GM23248 (cell line): ENCODE measurements at regions not wholly inside any gene's neighbourhood (a gene's known extent, or its start where the extent isn't known, plus 50 kb on each side); places are given as distances from the start of the nearest gene placed in this dataset.

Experiments
- DNase-seq: peaks from one replicate; pipeline ENCODE4 v3.0.0-alpha.2; 2015
- H2AFZ ChIP-seq: fragments of 200-600 bp; sonication (generic); 2 replicates; pipeline ENCODE4 v1.6.1; 2016; ENCODE audit warnings: antibody characterized with exemption
- H3F3A ChIP-seq: fragments of 200-600 bp; sonication (generic); 2 replicates; pipeline ENCODE4 v1.6.1; 2016; ENCODE audit warnings: mild to moderate bottlenecking, antibody characterized with exemption, mixed run types; ENCODE audit not compliant: insufficient read depth
- H3K27ac ChIP-seq: fragments of 200-600 bp; sonication (generic); 2 replicates; pipeline ENCODE4 v1.5.1; 2016; ENCODE audit warnings: mild to moderate bottlenecking
- H3K27me3 ChIP-seq: fragments of 200-600 bp; sonication (generic); replicated peaks from 2 replicates; pipeline ENCODE4 v1.6.1; 2016; ENCODE audit warnings: mild to moderate bottlenecking; ENCODE audit not compliant: insufficient read depth
- H3K36me3 ChIP-seq: fragments of 200-600 bp; sonication (generic); 2 replicates; pipeline ENCODE4 v1.6.1; 2016; ENCODE audit warnings: low read depth, mild to moderate bottlenecking
- H3K4me1 ChIP-seq: fragments of 200-600 bp; sonication (generic); 2 replicates; pipeline ENCODE4 v1.6.1; 2016; ENCODE audit warnings: mild to moderate bottlenecking; ENCODE audit not compliant: insufficient read depth
- H3K4me2 ChIP-seq: fragments of 200-600 bp; sonication (generic); one replicate; pipeline ENCODE4 v1.6.1; 2016; ENCODE audit warnings: mild to moderate bottlenecking; ENCODE audit not compliant: unreplicated experiment
- H3K4me3 ChIP-seq: fragments of 200-600 bp; sonication (generic); 2 replicates; pipeline ENCODE4 v1.5.1; 2016; ENCODE audit warnings: mild to moderate bottlenecking
- H3K79me2 ChIP-seq: fragments of 200-600 bp; sonication (generic); 2 replicates; pipeline ENCODE4 v1.6.1; 2016; ENCODE audit warnings: mild to moderate bottlenecking; ENCODE audit not compliant: insufficient read depth
- H3K9ac ChIP-seq: fragments of 200-600 bp; sonication (generic); 2 replicates; pipeline ENCODE4 v1.6.1; 2016; ENCODE audit warnings: mild to moderate bottlenecking
- H3K9me2 ChIP-seq: fragments of 200-600 bp; sonication (generic); 2 replicates; pipeline ENCODE4 v1.6.1; 2016; ENCODE audit warnings: mixed run types, mild to moderate bottlenecking, moderate library complexity; ENCODE audit not compliant: insufficient read depth
- H3K9me3 ChIP-seq: fragments of 200-600 bp; sonication (generic); one replicate; pipeline ENCODE4 v1.6.1; 2017; ENCODE audit warnings: low read depth
- H4K20me1 ChIP-seq: fragments of 200-600 bp; sonication (generic); 2 replicates; pipeline ENCODE4 v1.6.0; 2016; ENCODE audit not compliant: insufficient read depth
- EZH2 ChIP-seq: fragments of 200-600 bp; sonication (generic); IDR thresholded peaks from 2 replicates; pipeline ENCODE4 v1.6.1; 2018; ENCODE audit warnings: antibody characterized with exemption, mild to moderate bottlenecking; ENCODE audit not compliant: insufficient read depth, poor library complexity, severe bottlenecking
- EZH2phosphoT487 ChIP-seq: fragments of 200-600 bp; sonication (generic); IDR thresholded peaks from 2 replicates; pipeline ENCODE4 v1.6.1; 2018; ENCODE audit warnings: antibody characterized with exemption, moderate library complexity, mild to moderate bottlenecking, low read depth; ENCODE audit not compliant: insufficient read depth
- WGBS, 2 experiments: methylation state at CpG; one replicate each; pipeline ENCODE4 v1.1.6; 2015 to 2017; ENCODE audit warnings: low lambda C conversion rate in 2 of 2, low coverage in 1 of 2; ENCODE audit errors: missing lambda C conversion rate in 2 of 2; 5-methylcytosine and 5-hydroxymethylcytosine counted together
- in situ Hi-C: fragments of 300-500 bp; cut with MboI; formaldehyde crosslinking; loops from 2 replicates; pipeline ENCODE4 v1.15.0; 2020

GRCh38 chr3:87041191-87041590, 50.2 kb upstream of the VGLL3 start:
- Histone ChIP-seq H3K9me3 (no peaks in the 10 kb centered on the region), H3K4me2 (no peak overlapping the region), H3F3A (no peaks in the 10 kb centered on the region), H3K9me2 (no peaks in the 10 kb centered on the region), H2AFZ (no peak overlapping the region), H3K27me3 (no peaks in the 10 kb centered on the region), H3K79me2 (no peaks in the 10 kb centered on the region), H3K27ac (no peak overlapping the region), H4K20me1 (no peaks in the 10 kb centered on the region), H3K9ac (no peak overlapping the region), H3K4me1 (no peaks in the 10 kb centered on the region), H3K4me3 (no peak overlapping the region), H3K36me3 (no peaks in the 10 kb centered on the region)
- TF ChIP-seq EZH2 (no peak), EZH2phosphoT487 (no peak)
- in situ Hi-C loops, result no loop called here
- no peak for DNase-seq
- WGBS, 2 experiments, result 93 to 97% methylated on average over 3 of the region's 3 CpGs
